HT-29 (cell line): ENCODE measurements at regions not wholly inside any gene's neighbourhood (a gene's known extent, or its start where the extent isn't known, plus 50 kb on each side); places are given as distances from the start of the nearest gene placed in this dataset.
"Not testable (repeated sequence)": the region's sequence is repeated elsewhere in the genome, so short reads cannot be mapped to it uniquely, and the experiment has no call there.

ENCODE experiments used
- DNase-seq: peaks from one replicate; pipeline ENCODE4 v3.0.0-alpha.2; 2015; ENCODE audit warnings: low spot score

- no peak for DNase-seq
These were observed 415.7 kb upstream of the ESRRG start for GRCh38 chr1:217138799-217139466.

- no peak for DNase-seq
These were observed 415.0 kb upstream of the ESRRG start for GRCh38 chr1:217138173-217138765.

GRCh38 chr1:217137210-217137881 lies 414.1 kb upstream of the ESRRG start:
- no peak for DNase-seq

GRCh38 chr1:217136895-217137205 lies 413.6 kb upstream of the ESRRG start:
- no peak for DNase-seq

GRCh38 chr1:217135987-217136894 lies 413.0 kb upstream of the ESRRG start:
- DNase-seq = no peak

GRCh38 chr1:217135569-217135915 lies 412.3 kb upstream of the ESRRG start:
- DNase-seq = no peak

- no peak for DNase-seq
These were observed 411.8 kb upstream of the ESRRG start for GRCh38 chr1:217134857-217135568.

- DNase-seq = no peak
These were observed 411.0 kb upstream of the ESRRG start for GRCh38 chr1:217133958-217134856.

- no peak for DNase-seq
These were observed 409.9 kb upstream of the ESRRG start for GRCh38 chr1:217133092-217133491.

GRCh38 chr1:217123340-217123739 lies 400.1 kb upstream of the ESRRG start:
- DNase-seq = not testable (repeated sequence)

GRCh38 chr1:217117973-217118465 lies 394.8 kb upstream of the ESRRG start:
- DNase-seq = no peak

- no peak for DNase-seq
These were observed 392.5 kb upstream of the ESRRG start for GRCh38 chr1:217115404-217116380.

GRCh38 chr1:217109928-217110327 lies 386.7 kb upstream of the ESRRG start:
- DNase-seq = no peak

- peak; percentile 4 for DNase-seq
These were observed 383.1 kb upstream of the ESRRG start for GRCh38 chr1:217106231-217106901.

GRCh38 chr1:217105437-217105836 lies 382.2 kb upstream of the ESRRG start:
- DNase-seq = no peak

- no peak for DNase-seq
These were observed 374.6 kb upstream of the ESRRG start for GRCh38 chr1:217097819-217098218.

- no peak for DNase-seq
These were observed 373.0 kb upstream of the ESRRG start for GRCh38 chr1:217096200-217096599.

- no peak for DNase-seq
These were observed 371.9 kb upstream of the ESRRG start for GRCh38 chr1:217095050-217095622.
